Panc1 (cell line): ENCODE measurements at regions not wholly inside any gene's neighbourhood (a gene's known extent, or its start where the extent isn't known, plus 50 kb on each side); places are given as distances from the start of the nearest gene placed in this dataset.

Experiments used
- ATAC-seq: fragments of 200-7000 bp; cut with Tn5 transposase; 2 replicates; pipeline ENCODE4 v1.9.1; 2020; ENCODE audit warnings: mild to moderate bottlenecking, moderate library complexity
- BruUV-seq: library from RNA; stranded (reverse); fragments of 400-500 nt; replicated peaks from 2 replicates; lab custom pipeline; 2021; lab: Mats Ljungman, UMichigan
- CTCF ChIA-PET: fragments of 300-600 bp; sonication (Branson Sonifier 250); formaldehyde crosslinking; loops from one replicate; lab custom pipeline; 2022; ENCODE audit warnings: antibody characterized with exemption; lab: Charles Lee
- POLR2A ChIA-PET: fragments of 300-600 bp; sonication (Branson Sonifier 250); formaldehyde crosslinking; loops from one replicate; lab custom pipeline; 2022; ENCODE audit warnings: antibody characterized with exemption; lab: Charles Lee
- DNase-seq: peaks from one replicate; pipeline ENCODE4 v3.0.0-alpha.2; 2010; ENCODE audit warnings: low read depth, low spot score
- H3K27ac ChIP-seq: 2 replicates; pipeline ENCODE4 v1.5.1; 2011; ENCODE audit warnings: mild to moderate bottlenecking, low read length, inconsistent platforms
- H3K27me3 ChIP-seq: fragments of 200-500 bp; sonication (Bioruptor generic); 2 replicates; pipeline ENCODE4 v1.6.0; 2014; ENCODE audit warnings: low read length, inconsistent platforms; ENCODE audit not compliant: control insufficient read depth, insufficient read depth
- H3K36me3 ChIP-seq: fragments of 200-500 bp; sonication (Bioruptor generic); 2 replicates; pipeline ENCODE4 v1.5.1; 2014; ENCODE audit warnings: inconsistent platforms, mild to moderate bottlenecking, low read length, moderate library complexity; ENCODE audit not compliant: control insufficient read depth, insufficient read depth
- H3K4me1 ChIP-seq: 2 replicates; pipeline ENCODE4 v1.5.1; 2011; ENCODE audit warnings: inconsistent platforms, mild to moderate bottlenecking, low read length, moderate library complexity; ENCODE audit not compliant: control insufficient read depth, insufficient read depth
- H3K4me3 ChIP-seq, 2 experiments: 2 replicates each; pipeline ENCODE4 v1.5.1; 2011 to 2012; ENCODE audit warnings: low read depth in 2 of 2, low read length in 2 of 2, mild to moderate bottlenecking in 2 of 2, inconsistent platforms in 1 of 2, moderate library complexity in 1 of 2
- H3K9me3 ChIP-seq: fragments of 200-500 bp; sonication (Bioruptor generic); 2 replicates; pipeline ENCODE4 v1.5.1; 2014; ENCODE audit warnings: low read depth, mild to moderate bottlenecking, inconsistent platforms, low read length, moderate library complexity; ENCODE audit not compliant: control insufficient read depth, insufficient read depth
- CTCF ChIP-seq: fragments of 450-650 bp; IDR thresholded peaks from 2 replicates; pipeline ENCODE4 v1.5.1; 2017; ENCODE audit warnings: mild to moderate bottlenecking
- POLR2AphosphoS5 ChIP-seq: IDR thresholded peaks from 2 replicates; pipeline ENCODE4 v1.6.1; 2012; ENCODE audit warnings: mild to moderate bottlenecking, low read depth, low read length, moderate library complexity
- REST ChIP-seq, 2 experiments: IDR thresholded peaks; 2 replicates each; pipeline ENCODE4 v1.6.1; 2011 to 2012; ENCODE audit warnings: low read depth in 2 of 2, control low read depth in 1 of 2, low read length in 1 of 2, mild to moderate bottlenecking in 1 of 2, moderate library complexity in 1 of 2; ENCODE audit not compliant: insufficient read depth in 1 of 2
- SIN3A ChIP-seq: IDR thresholded peaks from 2 replicates; pipeline ENCODE4 v1.6.1; 2012; ENCODE audit warnings: low read depth, mild to moderate bottlenecking, low read length, moderate library complexity, borderline replicate concordance; ENCODE audit not compliant: insufficient read depth
- TCF7L2 ChIP-seq: IDR thresholded peaks from 2 replicates; pipeline ENCODE4 v1.6.1; 2011; ENCODE audit warnings: mild to moderate bottlenecking, low read depth, low read length, inconsistent platforms
- in situ Hi-C: cut with HindIII; loops from 2 replicates; pipeline ENCODE4 v1.10.0; 2016; ENCODE audit warnings: low sequenced_read_pairs, low pct_unique_long_range_greater_than_20kb
- intact Hi-C: fragments of 100-400 bp; cut with micrococcal nuclease; formaldehyde crosslinking; loops from one replicate; pipeline ENCODE4 v1.10.0; 2022; ENCODE audit not compliant: unreplicated experiment

GRCh38 chr6:12457094-12457493, 166.9 kb downstream of the EDN1 start:
- TF ChIP-seq SIN3A (no peak), POLR2AphosphoS5 (no peak), CTCF (no peak), REST (IDR thresholded peaks at IDR 0.05; ENCODE audit: insufficient read depth in 1 of 2, low read depth in 2 of 2, low read length in 1 of 2) (no peak), TCF7L2 (no peak)
- in situ Hi-C loops: no loop called here
- no peaks in the 10 kb centered on the region for H3K4me1 ChIP-seq
- no peak for DNase-seq
- H3K36me3 ChIP-seq: no peaks in the 10 kb centered on the region
- H3K27me3 ChIP-seq: no peaks in the 10 kb centered on the region
- ChIA-PET CTCF (no interaction called here), POLR2A (no interaction called here)
- intact Hi-C loops: no loop called here
- H3K4me3 ChIP-seq: no peak overlapping the region
- no peak for ATAC-seq
- no peak overlapping the region for H3K27ac ChIP-seq
- peaks cover 5% of the 10 kb centered on the region; the same call in 1 of the 2 replicates for H3K9me3 ChIP-seq
- no TSS peak for BruUV-seq

GRCh38 chr6:12458558-12458957, 168.4 kb downstream of the EDN1 start:
- Histone ChIP-seq H3K9me3 (no peaks in the 10 kb centered on the region), H3K4me1 (no peaks in the 10 kb centered on the region), H3K36me3 (no peaks in the 10 kb centered on the region), H3K27ac (no peak overlapping the region), H3K27me3 (no peaks in the 10 kb centered on the region), H3K4me3 (no peak overlapping the region)
- ChIA-PET CTCF (no interaction called here), POLR2A (no interaction called here)
- BruUV-seq: no TSS peak
- TF ChIP-seq CTCF (no peak), REST (IDR thresholded peaks at IDR 0.05; ENCODE audit: insufficient read depth in 1 of 2, low read depth in 2 of 2, low read length in 1 of 2) (no peak)
- ATAC-seq (no peak), DNase-seq (no peak)
- intact Hi-C loops (no loop called here), in situ Hi-C loops (no loop called here)
